Type B pancreatic cell (in vitro differentiated cells): ENCODE measurements at regions not wholly inside any gene's neighbourhood (a gene's known extent, or its start where the extent isn't known, plus 50 kb on each side); places are given as distances from the start of the nearest gene placed in this dataset.

Source experiments
- DNase-seq: peaks from one replicate; pipeline ENCODE4 v3.0.0; 2021; ENCODE audit warnings: mixed read lengths; ENCODE audit not compliant: unreplicated experiment; ENCODE audit errors: extremely low spot score
- H3K27ac Mint-ChIP-seq: 2 replicates; pipeline ENCODE4 v1.8.0; 2021; ENCODE audit warnings: mild to moderate bottlenecking, mixed read lengths
- H3K27me3 Mint-ChIP-seq: 2 replicates; pipeline ENCODE4 v1.8.0; 2021; ENCODE audit warnings: mixed read lengths
- H3K36me3 Mint-ChIP-seq: 2 replicates; pipeline ENCODE4 v1.8.0; 2021; ENCODE audit warnings: mixed read lengths
- H3K4me1 Mint-ChIP-seq: one replicate; pipeline ENCODE4 v1.8.0; 2021; ENCODE audit warnings: mixed read lengths; ENCODE audit not compliant: unreplicated experiment
- H3K4me3 Mint-ChIP-seq: 2 replicates; pipeline ENCODE4 v1.8.0; 2021; ENCODE audit warnings: mild to moderate bottlenecking, mixed read lengths
- H3K9me3 Mint-ChIP-seq: 2 replicates; pipeline ENCODE4 v1.8.0; 2021; ENCODE audit warnings: mixed read lengths
- CTCF ChIP-seq: fragments of 200-600 bp; sonication (generic); conservative IDR thresholded peaks from 2 replicates; pipeline ENCODE4 v1.5.0; 2021; ENCODE audit warnings: antibody characterized with exemption, mild to moderate bottlenecking

DNA sequence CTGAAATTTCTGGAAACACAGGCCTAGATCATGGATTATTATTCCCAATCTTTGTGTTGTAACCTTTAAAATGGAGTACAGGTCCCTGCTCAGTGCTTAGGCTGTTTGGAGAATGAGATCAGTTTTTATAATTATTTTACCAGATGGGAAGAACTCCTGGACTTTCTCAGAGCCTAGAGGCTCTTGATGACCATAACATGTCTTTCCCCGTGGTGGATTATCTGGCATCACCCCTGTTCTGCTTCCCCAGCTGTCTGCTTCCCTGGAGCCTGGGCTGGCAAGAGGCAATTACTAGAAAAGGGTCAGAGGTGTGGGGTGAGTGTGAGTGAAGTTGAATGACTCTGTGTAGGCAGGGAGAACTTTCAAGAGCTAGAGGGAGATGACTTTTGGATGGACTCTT, 143.0 kb downstream of the CARTPT start:
- Mint-ChIP-seq H3K9me3 (no peaks in the 10 kb centered on the region), H3K27ac (no peak overlapping the region), H3K36me3 (no peaks in the 10 kb centered on the region), H3K4me1 (peaks cover 5% of the 10 kb centered on the region), H3K4me3 (no peak overlapping the region), H3K27me3 (peaks cover 3% of the 10 kb centered on the region)
- no peak for DNase-seq
- TF ChIP-seq CTCF: no peak

GRCh38 chr5:71862507-71863060, 143.5 kb downstream of the CARTPT start:
- no peak for DNase-seq
- Mint-ChIP-seq H3K4me1 (peaks cover 5% of the 10 kb centered on the region), H3K36me3 (no peaks in the 10 kb centered on the region), H3K9me3 (no peaks in the 10 kb centered on the region), H3K27me3 (peaks cover 3% of the 10 kb centered on the region), H3K4me3 (no peak overlapping the region), H3K27ac (no peak overlapping the region)
- TF ChIP-seq CTCF: no peak

DNA sequence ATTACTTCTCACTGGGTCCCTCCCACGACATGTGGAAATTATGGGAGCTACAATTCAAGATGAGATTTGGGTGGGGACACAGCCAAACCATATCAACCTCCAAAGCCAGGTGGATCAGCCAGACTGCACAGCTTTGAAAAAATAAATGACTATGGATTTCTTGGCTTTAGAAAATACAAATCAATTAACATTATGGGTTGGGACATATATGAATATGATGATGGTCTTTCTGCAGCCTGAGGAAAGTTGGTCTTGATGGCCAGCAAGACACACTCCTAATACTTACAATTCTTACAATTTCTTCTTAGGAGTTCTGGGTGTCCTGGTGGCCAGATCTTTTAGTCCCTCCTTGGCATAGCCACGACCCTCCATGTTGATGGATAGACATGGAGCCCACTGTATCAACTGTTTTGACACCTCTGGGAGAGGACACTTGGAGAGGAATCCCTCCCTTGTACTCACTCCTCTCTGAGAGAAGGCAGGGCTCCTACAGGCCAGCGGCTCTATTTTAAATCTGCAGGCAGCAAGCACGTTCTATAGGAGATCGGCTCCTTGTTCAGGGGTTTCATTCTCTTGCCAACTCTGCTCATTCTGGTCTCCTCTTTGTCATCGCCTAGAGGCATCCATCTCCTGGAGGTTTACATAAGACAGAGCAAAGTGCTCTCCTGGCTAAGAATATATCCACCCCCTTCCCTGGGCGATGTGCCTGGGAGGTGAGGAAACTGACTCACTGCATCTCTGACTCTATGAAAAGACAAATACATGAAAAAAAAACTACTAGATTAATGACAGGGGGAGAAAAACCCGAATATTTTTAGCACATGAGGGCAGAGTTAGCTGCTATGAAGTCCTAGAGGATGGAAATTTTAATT, 145.9 kb downstream of the CARTPT start:
- no peak for TF ChIP-seq CTCF
- Mint-ChIP-seq H3K9me3 (no peaks in the 10 kb centered on the region), H3K27me3 (peaks cover 3% of the 10 kb centered on the region), H3K4me3 (no peak overlapping the region), H3K36me3 (no peaks in the 10 kb centered on the region), H3K4me1 (peaks cover 5% of the 10 kb centered on the region), H3K27ac (no peak overlapping the region)
- DNase-seq: no peak

GRCh38 chr5:71865665-71866320, 146.7 kb downstream of the CARTPT start:
- H3K27me3 Mint-ChIP-seq: peaks cover 3% of the 10 kb centered on the region

More at GRCh38 chr5:71865665-71866320, 146.7 kb downstream of the CARTPT start:
- Mint-ChIP-seq H3K27ac (no peak overlapping the region), H3K36me3 (no peaks in the 10 kb centered on the region), H3K4me3 (no peak overlapping the region), H3K9me3 (no peaks in the 10 kb centered on the region), H3K4me1 (peaks cover 5% of the 10 kb centered on the region)
- no peak for TF ChIP-seq CTCF
- DNase-seq: no peak
